H1 (cell line): ENCODE measurements at regions not wholly inside any gene's neighbourhood (a gene's known extent, or its start where the extent isn't known, plus 50 kb on each side); places are given as distances from the start of the nearest gene placed in this dataset.

Source experiments
- CTCF ChIA-PET: fragments of 300-600 bp; sonication (Branson Sonifier 250); formaldehyde crosslinking; loops from one replicate; lab custom pipeline; 2021; ENCODE audit not compliant: partially characterized antibody; lab: Charles Lee
- POLR2A ChIA-PET: fragments of 300-600 bp; sonication (Branson Sonifier 250); formaldehyde crosslinking; loops from one replicate; lab custom pipeline; 2021; ENCODE audit warnings: inconsistent platforms; ENCODE audit not compliant: partially characterized antibody; lab: Charles Lee
- DNase-seq, 2 experiments: peaks; one replicate each; pipeline versions ENCODE4 v3.0.0 to v3.0.0-alpha.2; 2010 to 2022; ENCODE audit warnings: low spot score in 2 of 2, low read depth in 1 of 2, mixed read lengths in 1 of 2
- FAIRE-seq: peaks from 2 replicates; lab custom pipeline; 2011; peaks lifted over from hg19 to GRCh38; lab: Jason Lieb, UNC
- H2AFZ ChIP-seq: 2 replicates; pipeline ENCODE4 v1.8.1; 2012; ENCODE audit warnings: low read length, inconsistent platforms
- H2AK5ac ChIP-seq: 2 replicates; pipeline ENCODE4 v1.6.1; 2013; ENCODE audit warnings: low read depth, low read length
- H2BK120ac ChIP-seq: replicated peaks from 2 replicates; pipeline ENCODE3; 2013; ENCODE audit warnings: low read depth, low read length, inconsistent platforms
- H2BK12ac ChIP-seq: 2 replicates; pipeline ENCODE4 v1.6.1; 2013; ENCODE audit warnings: low read depth, low read length
- H2BK15ac ChIP-seq: 2 replicates; pipeline ENCODE4 v1.6.1; 2013; ENCODE audit warnings: low read length
- H2BK20ac ChIP-seq: 2 replicates; pipeline ENCODE4 v1.6.1; 2013; ENCODE audit warnings: low read length
- H2BK5ac ChIP-seq: 2 replicates; pipeline ENCODE4 v1.6.1; 2013; ENCODE audit warnings: low read depth, low read length
- H3K14ac ChIP-seq: 2 replicates; pipeline ENCODE4 v1.6.1; 2013; ENCODE audit warnings: inconsistent platforms; ENCODE audit not compliant: insufficient read length
- H3K18ac ChIP-seq: 2 replicates; pipeline ENCODE4 v1.6.1; 2013; ENCODE audit warnings: low read length; ENCODE audit errors: extremely low read depth
- H3K23ac ChIP-seq: 2 replicates; pipeline ENCODE4 v1.6.1; 2013; ENCODE audit warnings: inconsistent platforms; ENCODE audit not compliant: insufficient read length
- H3K23me2 ChIP-seq: 2 replicates; pipeline ENCODE4 v1.6.1; 2013; ENCODE audit warnings: low read depth, low read length
- H3K27ac ChIP-seq: 2 replicates; pipeline ENCODE4 v1.6.1; 2011; ENCODE audit warnings: low read depth, low read length, inconsistent platforms
- H3K27me3 ChIP-seq, 4 experiments: replicated peaks in 1 of 4; 1 replicate in 1 of 4; 2 replicates in 3 of 4; pipeline versions ENCODE4 v1.6.1 to v1.8.1; 2011 to 2013; ENCODE audit warnings: low read length in 3 of 4, mild to moderate bottlenecking in 3 of 4, inconsistent platforms in 2 of 4, mixed read lengths in 2 of 4, moderate library complexity in 1 of 4; ENCODE audit not compliant: control insufficient read depth in 3 of 4, insufficient read depth in 3 of 4; ENCODE audit errors: extremely low read depth in 1 of 4
- H3K36me3 ChIP-seq, 4 experiments: 2 replicates each; pipeline versions ENCODE4 v1.6.1 to v1.8.1; 2011 to 2013; ENCODE audit warnings: mild to moderate bottlenecking in 4 of 4, low read length in 3 of 4, moderate library complexity in 2 of 4, control low read depth in 1 of 4, inconsistent platforms in 1 of 4; ENCODE audit not compliant: insufficient read depth in 4 of 4, control insufficient read depth in 2 of 4
- H3K4ac ChIP-seq: replicated peaks from 2 replicates; pipeline ENCODE3; 2013; ENCODE audit warnings: low read length, low read depth, mixed read lengths, inconsistent platforms; ENCODE audit not compliant: insufficient read length
- H3K4me1 ChIP-seq, 4 experiments: replicated peaks in 1 of 4; 1 replicate in 1 of 4; 2 replicates in 3 of 4; pipeline versions ENCODE4 v1.6.1 to v1.8.1; 2011 to 2013; ENCODE audit warnings: low read length in 3 of 4, inconsistent platforms in 2 of 4, mixed read lengths in 1 of 4; ENCODE audit not compliant: insufficient read depth in 4 of 4, control insufficient read depth in 3 of 4
- H3K4me2 ChIP-seq, 2 experiments: 2 replicates each; pipeline versions ENCODE4 v1.6.1 to v1.8.1; 2011 to 2013; ENCODE audit warnings: low read depth in 2 of 2, low read length in 2 of 2, control low read depth in 1 of 2, inconsistent platforms in 1 of 2, mild to moderate bottlenecking in 1 of 2; ENCODE audit not compliant: insufficient read depth in 1 of 2
- H3K4me3 ChIP-seq, 4 experiments: fragments of 200-600, 300-600 bp in 1 of 4; sonication (generic), shearing (Covaris generic), sonication (Bioruptor Twin) in 1 of 4; 2 replicates each; pipeline versions ENCODE4 v1.5.1 to v1.8.1; 2011 to 2016; ENCODE audit warnings: low read length in 4 of 4, low read depth in 3 of 4, control low read depth in 2 of 4, inconsistent platforms in 2 of 4, mild to moderate bottlenecking in 2 of 4, mixed read lengths in 1 of 4, moderate library complexity in 1 of 4; ENCODE audit not compliant: insufficient read depth in 2 of 4; ENCODE audit errors: extremely low read depth in 1 of 4
- H3K56ac ChIP-seq: replicated peaks from 2 replicates; pipeline ENCODE3; 2013; ENCODE audit warnings: low read depth, mild to moderate bottlenecking, mixed read lengths, low read length, inconsistent platforms; ENCODE audit not compliant: insufficient read length
- H3K79me1 ChIP-seq: 2 replicates; pipeline ENCODE4 v1.6.1; 2013; ENCODE audit warnings: low read depth, low read length, control low read depth
- H3K79me2 ChIP-seq, 2 experiments: 2 replicates each; pipeline versions ENCODE4 v1.6.1 to v1.8.1; 2012 to 2013; ENCODE audit warnings: low read length in 2 of 2, mild to moderate bottlenecking in 2 of 2, inconsistent platforms in 1 of 2; ENCODE audit not compliant: insufficient read depth in 2 of 2, control insufficient read depth in 1 of 2
- H3K9ac ChIP-seq, 4 experiments: replicated peaks in 1 of 4; 1 replicate in 1 of 4; 2 replicates in 3 of 4; pipeline versions ENCODE4 v1.6.1 to v1.8.1; 2011 to 2013; ENCODE audit warnings: low read depth in 3 of 4, low read length in 3 of 4, control low read depth in 2 of 4, mild to moderate bottlenecking in 2 of 4, moderate library complexity in 2 of 4, inconsistent platforms in 1 of 4; ENCODE audit errors: extremely low read depth in 1 of 4
- H3K9me3 ChIP-seq, 2 experiments: 2 replicates each; pipeline versions ENCODE4 v1.6.1 to v1.8.1; 2012 to 2013; ENCODE audit warnings: mild to moderate bottlenecking in 2 of 2, moderate library complexity in 2 of 2, control low read depth in 1 of 2, inconsistent platforms in 1 of 2, low read depth in 1 of 2, low read length in 1 of 2, mixed read lengths in 1 of 2; ENCODE audit not compliant: insufficient read depth in 2 of 2
- H4K20me1 ChIP-seq, 2 experiments: replicated peaks in 1 of 2; 2 replicates each; pipeline versions ENCODE3 to v1.8.1; 2011 to 2013; ENCODE audit warnings: inconsistent platforms in 2 of 2, low read length in 2 of 2, mild to moderate bottlenecking in 1 of 2; ENCODE audit not compliant: insufficient read depth in 2 of 2, control insufficient read depth in 1 of 2
- H4K5ac ChIP-seq: 2 replicates; pipeline ENCODE4 v1.6.1; 2013; ENCODE audit warnings: low read length, low read depth, mixed read lengths, inconsistent platforms; ENCODE audit not compliant: insufficient read length
- H4K8ac ChIP-seq: 2 replicates; pipeline ENCODE4 v1.8.0; 2013; ENCODE audit warnings: mild to moderate bottlenecking, moderate library complexity, low read length, inconsistent platforms; ENCODE audit not compliant: insufficient read depth; ENCODE audit errors: extremely low read depth
- H4K91ac ChIP-seq: replicated peaks from 2 replicates; pipeline ENCODE3; 2013; ENCODE audit warnings: low read length, mixed read lengths, inconsistent platforms; ENCODE audit not compliant: insufficient read length
- ASH2L ChIP-seq: fragments of 200-600, 300-600 bp; sonication (generic); IDR thresholded peaks from one replicate; pipeline ENCODE4 v1.7.1; 2017; ENCODE audit warnings: low read length
- CREB1 ChIP-seq: IDR thresholded peaks from 2 replicates; pipeline ENCODE4 v1.6.1; 2012; ENCODE audit warnings: inconsistent platforms
- GTF2F1 ChIP-seq: IDR thresholded peaks from 2 replicates; pipeline ENCODE4 v1.6.1; 2012; ENCODE audit warnings: low read depth, low read length, improper control_type of control experiment, borderline replicate concordance
- NANOG ChIP-seq: IDR thresholded peaks from 2 replicates; pipeline ENCODE4 v1.6.1; 2011; ENCODE audit warnings: low read length, low read depth, mild to moderate bottlenecking, inconsistent platforms; ENCODE audit not compliant: insufficient read depth, poor library complexity, severe bottlenecking
- RXRA ChIP-seq: IDR thresholded peaks from 2 replicates; pipeline ENCODE4 v1.6.1; 2011; ENCODE audit warnings: low read depth, mild to moderate bottlenecking, low read length, moderate library complexity; ENCODE audit not compliant: insufficient read depth
- SRF ChIP-seq: IDR thresholded peaks from 2 replicates; pipeline ENCODE4 v1.6.1; 2011; ENCODE audit warnings: mild to moderate bottlenecking, low read depth, low read length, moderate library complexity
- SUZ12 ChIP-seq: fragments of 200-600 bp; sonication (generic); IDR thresholded peaks from 2 replicates; pipeline ENCODE4 v1.6.1; 2012; ENCODE audit warnings: mild to moderate bottlenecking, inconsistent platforms, low read length, moderate library complexity, mixed read lengths
- TEAD4 ChIP-seq: IDR thresholded peaks from 2 replicates; pipeline ENCODE4 v1.6.1; 2012; ENCODE audit warnings: low read depth, low read length, inconsistent platforms, mixed read lengths
- YY1 ChIP-seq: IDR thresholded peaks from 2 replicates; pipeline ENCODE4 v1.6.1; 2011; ENCODE audit warnings: low read depth, mild to moderate bottlenecking, low read length
- WGBS, 2 experiments: shearing (Covaris generic) in 1 of 2; methylation state at CpG; one replicate each; pipeline versions ENCODE4 v1.1.6 to v1.1.7; 2013 to 2015; ENCODE audit warnings: low lambda C conversion rate in 2 of 2, mixed read lengths in 2 of 2, inconsistent platforms in 1 of 2, low coverage in 1 of 2, missing lambda C conversion rate in 1 of 2; ENCODE audit not compliant: insufficient replicate concordance in 2 of 2, insufficient coverage in 1 of 2, insufficient read length in 1 of 2; ENCODE audit errors: extremely low coverage in 1 of 2, missing lambda C conversion rate in 1 of 2; 5-methylcytosine and 5-hydroxymethylcytosine counted together

DNA sequence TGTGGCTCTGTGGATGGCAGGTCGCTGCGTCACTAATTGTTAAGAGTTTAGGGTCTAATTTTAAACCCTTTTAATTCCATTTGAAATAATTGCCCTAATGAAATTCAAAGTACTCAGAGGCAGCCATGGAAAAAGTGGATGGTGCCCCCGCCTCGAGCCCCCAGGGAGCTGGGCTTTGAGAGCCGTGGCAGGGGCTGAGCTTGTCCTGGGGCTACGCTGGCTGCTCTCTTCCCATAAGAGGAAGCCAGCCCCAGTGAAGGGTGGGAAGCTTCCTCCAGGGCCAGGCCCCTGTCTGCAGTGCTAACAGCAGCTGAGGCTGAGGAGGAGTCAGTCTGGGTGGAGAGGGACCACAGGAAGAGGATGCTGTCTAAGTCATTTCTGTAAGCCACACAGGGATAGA, 315.0 kb upstream of the POU3F1 start:
- DNase-seq (no peak), FAIRE-seq (no peak)
- Histone ChIP-seq H3K23me2 (no peaks in the 10 kb centered on the region), H3K14ac (no peak overlapping the region), H3K4me1 (peaks cover 0 to 6% (median 3%) of the 10 kb centered on the region in 4 experiments; a peak in 3 of 7 replicates), H3K4me3 (no peak overlapping the region), H3K79me2 (no peaks in the 10 kb centered on the region), H3K56ac (no peak overlapping the region), H3K27ac (no peak overlapping the region), H2BK12ac (peak overlapping the region; percentile 77; the same call in 1 of the 2 replicates), H3K36me3 (no peaks in the 10 kb centered on the region), H3K9ac (no peak overlapping the region), H2AK5ac (no peak overlapping the region), H3K18ac (peak overlapping the region; percentile 35; the same call in 1 of the 2 replicates), H4K20me1 (no peaks in the 10 kb centered on the region), H3K79me1 (no peaks in the 10 kb centered on the region), H3K4me2 (no peak overlapping the region), H2BK5ac (no peak overlapping the region), H2AFZ (no peak overlapping the region), H2BK15ac (no peak overlapping the region), H3K23ac (no peak overlapping the region), H4K91ac (peak overlapping the region; percentile 92), H2BK120ac (no peak overlapping the region), H3K9me3 (no peaks in the 10 kb centered on the region; a peak in 1 of 4 replicates), H3K27me3 (no peaks in the 10 kb centered on the region), H4K5ac (no peak overlapping the region), H3K4ac (no peak overlapping the region), H2BK20ac (no peak overlapping the region), H4K8ac (no peak overlapping the region)
- POLR2A ChIA-PET, result interaction anchor here (0.8 to 1.0 kb wide), 2 partner anchors 10 to 71 kb away, joined by 3 to 4 read pairs; no protein-coding TSS in a partner anchor
- CTCF ChIA-PET, result interaction anchor here (1.1 to 3.4 kb wide), 5 partner anchors 11 to 473 kb away, joined by 3 to 11 read pairs (median 7); no protein-coding TSS in a partner anchor
- WGBS, 2 experiments, result 83% methylated on average over 6 of the region's 6 CpGs; no CpG with 5 or more reads in 1 of the 2 experiments
- TF ChIP-seq CREB1, result no peak
- no peak for TF ChIP-seq SUZ12
- TF ChIP-seq SRF, result no peak
- TF ChIP-seq GTF2F1, result no peak
- no peak for TF ChIP-seq YY1
- TF ChIP-seq TEAD4, result no peak
- no peak for TF ChIP-seq ASH2L
- no peak for TF ChIP-seq RXRA
- no peak for TF ChIP-seq NANOG
